ENCODE measurements at regions not wholly inside any gene's neighbourhood (a gene's known extent, or its start where the extent isn't known, plus 50 kb on each side); places are given as distances from the start of the nearest gene placed in this dataset.

DNA sequence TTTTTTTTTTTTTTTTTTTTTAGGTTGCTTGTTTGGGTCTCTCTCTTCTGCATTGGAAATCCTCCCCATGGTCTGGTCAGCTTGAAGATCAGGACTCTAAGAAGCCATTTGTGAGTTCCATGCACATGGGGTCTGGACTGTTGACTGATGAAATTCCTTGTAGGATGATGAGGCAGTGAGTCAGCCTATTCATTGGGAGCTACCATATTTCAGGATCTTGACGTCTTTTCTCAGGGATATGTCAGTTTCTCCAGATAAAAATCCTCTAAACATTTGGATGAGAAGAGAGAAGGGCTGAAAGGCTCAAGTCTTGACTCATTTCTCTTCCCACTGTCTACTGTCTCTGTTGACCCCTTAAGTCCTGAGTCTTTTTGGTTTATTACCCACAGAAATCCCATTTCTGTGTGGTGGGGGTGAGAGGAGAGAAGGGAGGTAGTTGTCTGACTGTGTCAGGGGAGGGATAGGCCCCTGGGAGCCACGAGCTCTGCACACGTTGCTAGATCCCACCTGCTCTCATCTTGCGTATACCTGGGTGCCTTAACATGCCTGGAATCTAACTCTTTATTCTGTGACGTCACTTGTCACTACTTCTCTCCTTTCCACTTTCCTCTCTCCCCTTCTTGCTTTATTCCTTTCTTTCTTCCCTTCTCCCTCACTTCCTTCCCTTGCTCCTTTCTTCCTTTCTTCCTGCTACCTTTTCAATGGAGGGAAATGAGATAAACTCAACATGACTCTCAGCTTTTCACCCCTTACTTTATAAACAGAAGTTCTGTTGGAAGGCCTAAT lies 333.1 kb upstream of the XYLT1 start:
- no peak for TF ChIP-seq POLR2A (IDR thresholded peaks at IDR 0.05)
- no peak for TF ChIP-seq EP300 (IDR thresholded peaks at IDR 0.05; ENCODE audit: low read depth)
- TF ChIP-seq, protein P1, sequence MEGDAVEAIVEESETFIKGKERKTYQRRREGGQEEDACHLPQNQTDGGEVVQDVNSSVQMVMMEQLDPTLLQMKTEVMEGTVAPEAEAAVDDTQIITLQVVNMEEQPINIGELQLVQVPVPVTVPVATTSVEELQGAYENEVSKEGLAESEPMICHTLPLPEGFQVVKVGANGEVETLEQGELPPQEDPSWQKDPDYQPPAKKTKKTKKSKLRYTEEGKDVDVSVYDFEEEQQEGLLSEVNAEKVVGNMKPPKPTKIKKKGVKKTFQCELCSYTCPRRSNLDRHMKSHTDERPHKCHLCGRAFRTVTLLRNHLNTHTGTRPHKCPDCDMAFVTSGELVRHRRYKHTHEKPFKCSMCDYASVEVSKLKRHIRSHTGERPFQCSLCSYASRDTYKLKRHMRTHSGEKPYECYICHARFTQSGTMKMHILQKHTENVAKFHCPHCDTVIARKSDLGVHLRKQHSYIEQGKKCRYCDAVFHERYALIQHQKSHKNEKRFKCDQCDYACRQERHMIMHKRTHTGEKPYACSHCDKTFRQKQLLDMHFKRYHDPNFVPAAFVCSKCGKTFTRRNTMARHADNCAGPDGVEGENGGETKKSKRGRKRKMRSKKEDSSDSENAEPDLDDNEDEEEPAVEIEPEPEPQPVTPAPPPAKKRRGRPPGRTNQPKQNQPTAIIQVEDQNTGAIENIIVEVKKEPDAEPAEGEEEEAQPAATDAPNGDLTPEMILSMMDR (IDR thresholded peaks at IDR 0.05): no peak
